NCI-H1417 (cell line): ENCODE measurements at regions not wholly inside any gene's neighbourhood (a gene's known extent, or its start where the extent isn't known, plus 50 kb on each side); places are given as distances from the start of the nearest gene placed in this dataset.
"Not testable (repeated sequence)": the region's sequence is repeated elsewhere in the genome, so short reads cannot be mapped to it uniquely, and the experiment has no call there.

Source experiments
- DNase-seq, 3 experiments: peaks; one replicate each; lab custom pipeline; 2025; lab: John Stamatoyannopoulos, UW

DNA sequence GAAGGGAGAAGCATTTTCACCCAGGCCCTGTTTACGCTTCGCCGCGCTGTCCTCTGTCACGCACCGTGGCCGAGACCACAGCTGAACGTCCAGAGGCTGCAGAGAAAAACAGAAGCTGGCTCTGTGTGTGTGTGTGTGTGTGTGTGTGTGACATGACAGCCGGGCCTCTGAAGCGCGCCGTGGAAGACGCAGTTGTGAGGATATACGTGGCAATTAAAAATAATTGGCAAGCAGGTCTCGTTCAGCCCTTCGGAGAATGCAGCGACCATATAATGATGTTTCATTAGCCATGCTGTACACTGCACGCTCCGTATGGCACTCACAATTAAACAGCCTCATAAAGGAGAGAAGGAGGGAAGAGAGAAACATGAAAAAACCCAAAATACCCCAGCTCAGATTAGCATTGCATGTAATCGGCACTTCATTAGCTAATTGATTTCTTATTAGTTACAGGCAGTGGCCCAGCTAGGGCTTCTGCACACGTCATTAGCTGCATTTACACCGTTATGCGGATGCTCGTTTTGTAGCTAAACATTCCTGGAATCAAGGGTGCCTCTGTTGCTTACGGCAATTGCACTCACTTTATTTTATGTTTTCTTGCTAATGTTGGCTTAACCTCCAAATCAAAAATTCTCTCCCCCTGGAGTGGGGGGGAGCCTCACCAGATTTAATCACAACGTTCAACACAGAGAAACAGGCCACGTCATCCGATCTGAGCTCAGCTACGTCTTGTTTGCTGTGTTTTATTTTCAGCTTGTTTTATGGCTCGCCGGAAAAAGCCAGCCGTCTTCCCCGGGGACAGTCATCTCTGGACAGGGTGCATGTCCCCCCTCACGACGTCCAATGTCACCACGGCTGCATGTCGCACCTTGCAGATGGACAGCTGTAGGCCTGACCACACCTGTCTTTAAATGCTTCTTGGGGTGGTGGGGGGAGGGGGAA is 74.6 kb upstream of the SHOX start:
- DNase-seq: peak in 1 of 3 experiments; percentile 38

GRCh38 chrX:557601-558000 is 73.0 kb upstream of the SHOX start:
- not testable (repeated sequence) for DNase-seq

- not testable (repeated sequence) for DNase-seq
These were observed 71.3 kb upstream of the SHOX start for GRCh38 chrX:559282-559681.

DNA sequence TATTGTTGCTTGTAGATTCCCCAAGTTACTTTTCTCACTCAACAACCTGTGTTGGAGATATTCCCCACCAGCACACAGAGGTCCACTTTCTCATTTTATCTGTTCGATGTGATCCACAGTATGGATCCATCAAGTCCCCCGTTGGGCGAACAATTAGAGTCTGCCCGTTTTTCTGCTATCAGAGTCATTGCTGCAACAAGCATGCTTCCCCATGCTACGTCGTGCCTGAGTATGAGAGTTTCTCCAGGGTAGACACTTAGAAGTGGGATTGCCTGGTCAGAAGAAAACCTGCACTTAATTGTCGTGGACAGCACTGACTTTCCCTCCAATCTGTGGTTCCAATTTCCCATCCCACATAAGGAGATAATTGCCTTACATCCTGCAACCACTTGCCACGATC is 62.7 kb upstream of the SHOX start:
- no peak for DNase-seq

- no peak for DNase-seq
These were observed 62.3 kb upstream of the SHOX start for GRCh38 chrX:568311-568710.

GRCh38 chrX:572538-573124 is 58.0 kb upstream of the SHOX start:
- DNase-seq: peak in 1 of 3 experiments; percentile 48

- DNase-seq: peak in 1 of 3 experiments; percentile 26
These were observed 56.3 kb upstream of the SHOX start for GRCh38 chrX:574251-574650.

DNA sequence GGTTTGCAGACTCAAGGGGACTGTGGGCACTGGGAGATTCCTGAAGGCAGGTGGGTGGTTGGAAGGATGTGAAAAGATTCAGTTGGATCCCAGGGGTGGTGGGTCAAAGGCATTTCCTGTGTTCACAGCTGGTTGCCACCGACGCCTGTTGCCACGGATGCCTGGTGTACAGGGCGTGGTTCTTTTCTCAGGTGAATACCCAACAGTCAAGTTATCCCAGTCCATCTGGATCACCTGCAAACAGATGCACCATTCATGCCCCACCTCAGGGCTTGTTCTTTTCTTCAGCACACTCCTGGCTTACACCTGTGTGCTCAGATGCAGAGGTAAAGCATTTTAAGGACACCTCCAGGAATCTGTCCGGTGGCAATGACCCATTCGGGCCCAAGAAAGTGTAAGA is 55.8 kb upstream of the SHOX start:
- DNase-seq: no peak

GRCh38 chrX:576904-577560 is 53.6 kb upstream of the SHOX start:
- no peak for DNase-seq

DNA sequence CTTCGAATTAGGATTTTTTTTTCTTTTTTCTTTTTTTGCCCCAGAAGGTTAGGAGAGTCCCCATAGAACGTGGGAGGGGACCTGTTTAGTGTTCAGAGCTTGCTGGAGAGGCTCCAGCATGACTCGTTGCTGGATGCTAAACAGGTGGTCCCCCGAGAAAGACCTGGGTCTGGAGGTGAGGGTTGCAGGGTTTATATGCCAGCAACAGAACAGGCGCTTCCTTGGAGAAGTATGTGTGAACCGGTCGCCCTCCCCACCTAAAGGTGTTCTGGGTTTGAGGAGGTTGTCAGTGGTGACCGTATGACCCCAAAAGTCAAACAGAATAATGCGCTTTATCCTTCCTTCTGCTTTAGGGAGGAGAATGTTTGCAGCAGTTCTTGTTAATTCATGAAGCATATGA is 52.1 kb upstream of the SHOX start:
- no peak for DNase-seq

- no peak for DNase-seq
These were observed 50.6 kb upstream of the SHOX start for GRCh38 chrX:580030-580429.
